HepG2 (cell line): ENCODE measurements at regions not wholly inside any gene's neighbourhood (a gene's known extent, or its start where the extent isn't known, plus 50 kb on each side); places are given as distances from the start of the nearest gene placed in this dataset.

Experiments
- ATAC-seq: fragments of 200-7000 bp; cut with Tn5 transposase; 3 replicates; pipeline ENCODE4 v1.9.1; 2020; ENCODE audit warnings: mild to moderate bottlenecking, moderate library complexity
- BruUV-seq: library from RNA; stranded (reverse); fragments of 400-500 nt; replicated peaks from 2 replicates; lab custom pipeline; 2021; lab: Mats Ljungman, UMichigan
- CTCF ChIA-PET: fragments of 300-600 bp; formaldehyde crosslinking; extraction: SDS; loops from one replicate; lab custom pipeline; 2021; ENCODE audit warnings: low total read pairs, inconsistent platforms, low intra/inter-chr PET ratio; lab: Yijun Ruan, JAX
- POLR2A ChIA-PET: fragments of 350-600 bp; sonication (Branson Sonifier 250); formaldehyde crosslinking; loops from one replicate; lab custom pipeline; 2020; ENCODE audit warnings: antibody characterized with exemption, inconsistent platforms; lab: Yijun Ruan, JAX
- DNase-seq: peaks from one replicate; pipeline ENCODE4 v3.0.0-alpha.2; 2015; ENCODE audit warnings: low spot score
- FAIRE-seq: peaks from 3 replicates; lab custom pipeline; 2011; peaks lifted over from hg19 to GRCh38; lab: Jason Lieb, UNC
- H2AFZ ChIP-seq: one replicate; pipeline ENCODE4 v1.6.1; 2011; ENCODE audit warnings: low read length, inconsistent platforms
- H3K27ac ChIP-seq: fragments of 300-600 bp; 3 replicates; pipeline ENCODE4 v1.8.0; 2011; ENCODE audit warnings: mixed run types, mild to moderate bottlenecking, mixed read lengths, low read length, inconsistent platforms; ENCODE audit not compliant: insufficient read depth; ENCODE audit errors: extremely low read length
- H3K27me3 ChIP-seq, 2 experiments: fragments of 200-600 bp in 1 of 2; 2 replicates in 1 of 2; 3 replicates in 1 of 2; pipeline versions ENCODE4 v1.6.0 to v1.8.0; 2011; ENCODE audit warnings: low read length in 2 of 2, mild to moderate bottlenecking in 2 of 2, moderate library complexity in 2 of 2, inconsistent platforms in 1 of 2; ENCODE audit not compliant: insufficient read depth in 2 of 2, control insufficient read depth in 1 of 2
- H3K36me3 ChIP-seq, 2 experiments: fragments of 200-600 bp in 1 of 2; replicated peaks in 1 of 2; 2 replicates in 1 of 2; 3 replicates in 1 of 2; pipeline versions ENCODE4 v1.5.1 to v1.8.0; 2011; ENCODE audit warnings: low read length in 2 of 2, inconsistent platforms in 1 of 2; ENCODE audit not compliant: insufficient read depth in 2 of 2, control insufficient read depth in 1 of 2
- H3K4me1 ChIP-seq: 2 replicates; pipeline ENCODE4 v1.5.1; 2012; ENCODE audit warnings: low read length, inconsistent platforms; ENCODE audit not compliant: insufficient read depth
- H3K4me2 ChIP-seq: 2 replicates; pipeline ENCODE4 v1.6.0; 2011; ENCODE audit warnings: low read depth, low read length, inconsistent platforms
- H3K4me3 ChIP-seq, 3 experiments: fragments of 200-600 bp in 1 of 3; sonication (generic), shearing (Covaris generic) in 1 of 3; replicated peaks in 1 of 3; 2 replicates each; pipeline ENCODE4 v1.5.1; 2011 to 2016; ENCODE audit warnings: low read length in 3 of 3, inconsistent platforms in 2 of 3, low read depth in 2 of 3, mild to moderate bottlenecking in 2 of 3, control low read depth in 1 of 3, mixed read lengths in 1 of 3; ENCODE audit not compliant: insufficient read depth in 1 of 3
- H3K79me2 ChIP-seq: one replicate; pipeline ENCODE4 v1.6.1; 2011; ENCODE audit warnings: low read length, inconsistent platforms; ENCODE audit not compliant: insufficient read depth
- H3K9ac ChIP-seq: 2 replicates; pipeline ENCODE4 v1.6.0; 2011; ENCODE audit warnings: mild to moderate bottlenecking, low read depth, low read length, inconsistent platforms; ENCODE audit not compliant: insufficient read depth
- H3K9me3 ChIP-seq: 2 replicates; pipeline ENCODE4 v1.5.1; 2012; ENCODE audit warnings: mild to moderate bottlenecking, low read length
- H4K20me1 ChIP-seq: 2 replicates; pipeline ENCODE4 v1.6.0; 2011; ENCODE audit warnings: inconsistent platforms, mild to moderate bottlenecking, low read length, moderate library complexity; ENCODE audit not compliant: insufficient read depth
- DPF2 ChIP-seq: sonication (generic); formaldehyde crosslinking; IDR thresholded peaks from 2 replicates; pipeline ENCODE4 v1.4.0; 2020; ENCODE audit warnings: mild to moderate bottlenecking, low read depth, missing genetic modification reagents, borderline replicate concordance
- KDM3A ChIP-seq: IDR thresholded peaks from 2 replicates; pipeline ENCODE4 v1.6.1; 2018; ENCODE audit warnings: low read depth, missing compliant biosample characterization
- PTBP1 ChIP-seq: fragments of 200-400 bp; formaldehyde crosslinking; IDR thresholded peaks from 2 replicates; pipeline ENCODE4 v1.6.1; 2018; ENCODE audit warnings: low read length, low read depth; ENCODE audit not compliant: poor library complexity, severe bottlenecking
- SMYD3 ChIP-seq: sonication (generic); formaldehyde crosslinking; IDR thresholded peaks from 2 replicates; pipeline ENCODE4 v1.8.1; 2023; ENCODE audit warnings: mild to moderate bottlenecking, missing genetic modification reagents
- TRAFD1 ChIP-seq: sonication (generic); formaldehyde crosslinking; IDR thresholded peaks from 2 replicates; pipeline ENCODE4 v1.5.1; 2020; ENCODE audit warnings: missing genetic modification reagents, mild to moderate bottlenecking, borderline replicate concordance
- WIZ ChIP-seq: sonication (generic); formaldehyde crosslinking; IDR thresholded peaks from 2 replicates; pipeline ENCODE4 v1.5.1; 2020; ENCODE audit warnings: mild to moderate bottlenecking, missing genetic modification reagents
- WGBS: methylation state at CpG from one replicate; pipeline ENCODE4 v1.1.6; 2017; ENCODE audit warnings: low lambda C conversion rate; 5-methylcytosine and 5-hydroxymethylcytosine counted together
- in situ Hi-C: cut with HindIII; loops from 2 replicates; pipeline ENCODE4 v1.10.0; 2017; ENCODE audit warnings: low pct_unique_long_range_greater_than_20kb; ENCODE audit not compliant: extremely low pct_ligation_motif_present
- intact Hi-C: fragments of 100-400 bp; cut with micrococcal nuclease; formaldehyde crosslinking; loops from one replicate; pipeline ENCODE4 v1.10.0; 2022; ENCODE audit not compliant: unreplicated experiment

DNA sequence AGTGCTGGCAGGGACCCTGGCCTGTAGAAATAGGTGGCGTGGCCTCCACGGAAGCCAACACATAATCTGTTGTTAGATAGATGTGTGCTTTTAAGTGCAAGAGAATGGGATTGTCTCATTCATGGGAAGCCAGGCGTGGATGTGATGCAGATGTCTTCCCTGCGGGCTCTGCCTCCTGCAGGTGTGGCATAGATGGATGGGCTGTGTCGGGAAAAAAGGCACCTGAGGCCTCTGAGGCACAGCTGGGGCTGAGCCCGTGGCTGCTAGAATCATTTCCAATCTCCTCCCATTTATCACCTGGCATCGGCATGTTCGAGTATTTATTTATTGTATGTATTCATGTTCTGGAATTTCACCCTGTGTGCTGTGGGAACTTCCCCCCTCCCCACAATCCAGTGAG, 353.4 kb upstream of the AJAP1 start (continued):
- TF ChIP-seq DPF2 (CRISPR knock-in tag) = no peak
- no peak for TF ChIP-seq TRAFD1 (CRISPR knock-in tag)
- TF ChIP-seq KDM3A (CRISPR knock-in tag) = no peak
- no peak for TF ChIP-seq PTBP1

DNA sequence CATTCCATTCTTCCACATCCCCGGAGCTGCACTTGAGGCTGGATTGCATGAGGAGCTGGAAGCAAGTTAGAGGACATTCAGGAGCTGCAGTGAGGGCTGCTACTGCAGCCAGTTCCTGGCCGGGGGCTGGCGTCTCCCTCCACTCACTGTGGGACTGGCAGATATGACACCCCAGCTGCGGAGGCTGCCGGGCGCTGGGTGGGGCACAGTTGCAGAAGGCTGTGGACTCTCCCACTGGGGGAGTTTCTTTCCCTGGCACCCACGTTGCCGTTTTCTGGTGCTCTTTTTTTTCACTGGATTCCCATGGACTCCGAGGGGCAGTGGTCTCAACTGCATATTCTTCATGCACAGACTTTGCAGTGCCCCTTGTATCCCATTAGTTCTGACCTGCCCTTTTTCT, 351.1 kb upstream of the AJAP1 start:
- CTCF ChIA-PET = no interaction called here
- Histone ChIP-seq H2AFZ (no peak overlapping the region), H3K4me2 (no peak overlapping the region), H3K4me3 (no peak overlapping the region), H4K20me1 (no peaks in the 10 kb centered on the region), H3K27ac (no peak overlapping the region), H3K79me2 (no peaks in the 10 kb centered on the region), H3K9ac (no peak overlapping the region), H3K27me3 (peaks cover 2 to 7% of the 10 kb centered on the region in 2 experiments; a peak in 2 of 5 replicates)
- WGBS = 45% methylated on average over 9 of the region's 9 CpGs
- BruUV-seq = no TSS peak
- intact Hi-C loops = no loop called here
- no peak for DNase-seq
- TF ChIP-seq WIZ (CRISPR knock-in tag) = no peak
- no peak for TF ChIP-seq SMYD3 (CRISPR knock-in tag)
- TF ChIP-seq, all 625 proteins: peak for 0
- POLR2A ChIA-PET = no interaction called here
- in situ Hi-C loops = no loop called here
- Histone ChIP-seq H3K9me3 (no peaks in the 10 kb centered on the region), H3K36me3 (no peaks in the 10 kb centered on the region), H3K4me1 (peaks cover 12% of the 10 kb centered on the region; the same call in 1 of the 2 replicates)
- FAIRE-seq (no peak), ATAC-seq (no peak)
